Liver (tissue), 3 donors: ENCODE measurements at regions not wholly inside any gene's neighbourhood (a gene's known extent, or its start where the extent isn't known, plus 50 kb on each side); places are given as distances from the start of the nearest gene placed in this dataset.

Experiments used
- ATF3 ChIP-seq: IDR thresholded peaks from 2 replicates; pipeline ENCODE4 v1.6.1; 2016; ENCODE audit warnings: antibody characterized with exemption
- EGR1 ChIP-seq, 2 donors: IDR thresholded peaks; 2 replicates each; pipeline ENCODE4 v1.6.1; 2016 to 2018; ENCODE audit warnings: antibody characterized with exemption in 2 of 2, low read depth in 2 of 2
- FOXA1 ChIP-seq: IDR thresholded peaks from 2 replicates; pipeline ENCODE4 v1.6.1; 2016; ENCODE audit warnings: antibody characterized with exemption
- FOXA2 ChIP-seq: IDR thresholded peaks from 2 replicates; pipeline ENCODE4 v1.6.1; 2016; ENCODE audit warnings: antibody characterized with exemption
- GABPA ChIP-seq, 2 donors: IDR thresholded peaks in 1 of 2; conservative IDR thresholded peaks in 1 of 2; 2 replicates each; pipeline ENCODE4 v1.6.1; 2016; ENCODE audit warnings: antibody characterized with exemption in 2 of 2, mild to moderate bottlenecking in 1 of 2, moderate library complexity in 1 of 2
- JUND ChIP-seq, 2 donors: IDR thresholded peaks; 2 replicates each; pipeline ENCODE4 v1.6.1; 2016; ENCODE audit warnings: antibody characterized with exemption in 2 of 2
- RAD21 ChIP-seq, 2 donors: IDR thresholded peaks; 2 replicates each; pipeline ENCODE4 v1.6.1; 2016; ENCODE audit warnings: antibody characterized with exemption in 2 of 2, mild to moderate bottlenecking in 2 of 2
- SP1 ChIP-seq: IDR thresholded peaks from 2 replicates; pipeline ENCODE4 v1.6.1; 2018; ENCODE audit warnings: antibody characterized with exemption, mild to moderate bottlenecking
- TAF1 ChIP-seq: conservative IDR thresholded peaks from 2 replicates; pipeline ENCODE4 v1.6.1; 2016; ENCODE audit warnings: antibody characterized with exemption, mild to moderate bottlenecking
- YY1 ChIP-seq: IDR thresholded peaks from 2 replicates; pipeline ENCODE4 v1.6.1; 2016; ENCODE audit warnings: antibody characterized with exemption, mild to moderate bottlenecking
- TF ChIP-seq, protein P1 (sequence below): fragments of 150-350 bp; IDR thresholded peaks from 2 replicates; pipeline ENCODE4 v1.5.1; 2017; ENCODE audit warnings: improper control_type of control experiment, low read depth, low read length; ENCODE audit not compliant: missing input control
- TF ChIP-seq, protein P2 (sequence below): IDR thresholded peaks from 2 replicates; pipeline ENCODE4 v1.6.1; 2016; ENCODE audit warnings: antibody characterized with exemption, mild to moderate bottlenecking
- TF ChIP-seq, protein P3 (sequence below): IDR thresholded peaks from 2 replicates; pipeline ENCODE4 v1.6.1; 2016; ENCODE audit warnings: antibody characterized with exemption
- donor health status: healthy.
- donor health status: healthy.

DNA sequence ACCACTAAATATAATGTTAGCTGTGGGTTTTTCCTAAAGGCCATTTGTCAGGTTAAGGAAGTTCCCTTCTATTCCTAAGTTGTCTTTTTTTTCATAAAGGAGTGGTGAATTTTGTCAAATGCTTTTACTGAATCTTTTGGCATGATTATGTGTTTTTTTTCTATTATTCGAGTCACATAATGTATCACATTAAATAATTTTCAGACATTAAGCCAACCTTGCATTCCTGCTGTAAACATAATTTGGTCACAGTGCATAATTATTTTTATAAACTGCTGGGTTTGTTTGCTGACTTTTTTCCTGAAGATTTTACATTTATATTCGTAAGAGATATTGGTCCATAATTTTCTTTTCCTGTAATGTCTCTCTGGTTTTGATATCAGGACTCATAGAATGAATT, 101.8 kb upstream of the SPRED1 start:
- TF ChIP-seq, protein P1, sequence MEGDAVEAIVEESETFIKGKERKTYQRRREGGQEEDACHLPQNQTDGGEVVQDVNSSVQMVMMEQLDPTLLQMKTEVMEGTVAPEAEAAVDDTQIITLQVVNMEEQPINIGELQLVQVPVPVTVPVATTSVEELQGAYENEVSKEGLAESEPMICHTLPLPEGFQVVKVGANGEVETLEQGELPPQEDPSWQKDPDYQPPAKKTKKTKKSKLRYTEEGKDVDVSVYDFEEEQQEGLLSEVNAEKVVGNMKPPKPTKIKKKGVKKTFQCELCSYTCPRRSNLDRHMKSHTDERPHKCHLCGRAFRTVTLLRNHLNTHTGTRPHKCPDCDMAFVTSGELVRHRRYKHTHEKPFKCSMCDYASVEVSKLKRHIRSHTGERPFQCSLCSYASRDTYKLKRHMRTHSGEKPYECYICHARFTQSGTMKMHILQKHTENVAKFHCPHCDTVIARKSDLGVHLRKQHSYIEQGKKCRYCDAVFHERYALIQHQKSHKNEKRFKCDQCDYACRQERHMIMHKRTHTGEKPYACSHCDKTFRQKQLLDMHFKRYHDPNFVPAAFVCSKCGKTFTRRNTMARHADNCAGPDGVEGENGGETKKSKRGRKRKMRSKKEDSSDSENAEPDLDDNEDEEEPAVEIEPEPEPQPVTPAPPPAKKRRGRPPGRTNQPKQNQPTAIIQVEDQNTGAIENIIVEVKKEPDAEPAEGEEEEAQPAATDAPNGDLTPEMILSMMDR, result no peak
- TF ChIP-seq, protein P2, sequence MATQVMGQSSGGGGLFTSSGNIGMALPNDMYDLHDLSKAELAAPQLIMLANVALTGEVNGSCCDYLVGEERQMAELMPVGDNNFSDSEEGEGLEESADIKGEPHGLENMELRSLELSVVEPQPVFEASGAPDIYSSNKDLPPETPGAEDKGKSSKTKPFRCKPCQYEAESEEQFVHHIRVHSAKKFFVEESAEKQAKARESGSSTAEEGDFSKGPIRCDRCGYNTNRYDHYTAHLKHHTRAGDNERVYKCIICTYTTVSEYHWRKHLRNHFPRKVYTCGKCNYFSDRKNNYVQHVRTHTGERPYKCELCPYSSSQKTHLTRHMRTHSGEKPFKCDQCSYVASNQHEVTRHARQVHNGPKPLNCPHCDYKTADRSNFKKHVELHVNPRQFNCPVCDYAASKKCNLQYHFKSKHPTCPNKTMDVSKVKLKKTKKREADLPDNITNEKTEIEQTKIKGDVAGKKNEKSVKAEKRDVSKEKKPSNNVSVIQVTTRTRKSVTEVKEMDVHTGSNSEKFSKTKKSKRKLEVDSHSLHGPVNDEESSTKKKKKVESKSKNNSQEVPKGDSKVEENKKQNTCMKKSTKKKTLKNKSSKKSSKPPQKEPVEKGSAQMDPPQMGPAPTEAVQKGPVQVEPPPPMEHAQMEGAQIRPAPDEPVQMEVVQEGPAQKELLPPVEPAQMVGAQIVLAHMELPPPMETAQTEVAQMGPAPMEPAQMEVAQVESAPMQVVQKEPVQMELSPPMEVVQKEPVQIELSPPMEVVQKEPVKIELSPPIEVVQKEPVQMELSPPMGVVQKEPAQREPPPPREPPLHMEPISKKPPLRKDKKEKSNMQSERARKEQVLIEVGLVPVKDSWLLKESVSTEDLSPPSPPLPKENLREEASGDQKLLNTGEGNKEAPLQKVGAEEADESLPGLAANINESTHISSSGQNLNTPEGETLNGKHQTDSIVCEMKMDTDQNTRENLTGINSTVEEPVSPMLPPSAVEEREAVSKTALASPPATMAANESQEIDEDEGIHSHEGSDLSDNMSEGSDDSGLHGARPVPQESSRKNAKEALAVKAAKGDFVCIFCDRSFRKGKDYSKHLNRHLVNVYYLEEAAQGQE, result no peak
- no peak for TF ChIP-seq RAD21 (IDR thresholded peaks at IDR 0.05)
- TF ChIP-seq ATF3, result no peak
- no peak for TF ChIP-seq SP1
- TF ChIP-seq YY1, result no peak
- TF ChIP-seq TAF1, result no peak
- no peak for TF ChIP-seq JUND (IDR thresholded peaks at IDR 0.05)
- no peak for TF ChIP-seq FOXA2
- no peak for TF ChIP-seq EGR1 (IDR thresholded peaks at IDR 0.05; ENCODE audit: low read depth in 2 of 2)
- no peak for TF ChIP-seq FOXA1
- no peak for TF ChIP-seq GABPA (IDR thresholded peaks at IDR 0.05 in 1 of 2, conservative IDR thresholded peaks at IDR 0.05 in 1 of 2)
- TF ChIP-seq, protein P3, sequence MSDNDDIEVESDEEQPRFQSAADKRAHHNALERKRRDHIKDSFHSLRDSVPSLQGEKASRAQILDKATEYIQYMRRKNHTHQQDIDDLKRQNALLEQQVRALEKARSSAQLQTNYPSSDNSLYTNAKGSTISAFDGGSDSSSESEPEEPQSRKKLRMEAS, result no peak
